Cardiac septum (tissue), 1 donor: ENCODE measurements at regions not wholly inside any gene's neighbourhood (a gene's known extent, or its start where the extent isn't known, plus 50 kb on each side); places are given as distances from the start of the nearest gene placed in this dataset.
A peak's percentile ranks its signal among the peaks of the same experiment; 100 is the strongest.

Experiments used
- DNase-seq: peaks from one replicate; pipeline ENCODE4 v3.0.0-alpha.2; 2020; ENCODE audit warnings: low spot score
- intact Hi-C: fragments of 100-400 bp; cut with DNase I; formaldehyde crosslinking; loops from one replicate; pipeline ENCODE4 v1.14.0; 2022
- donor health status: DM: no; HTN: no; CAD: no.

DNA sequence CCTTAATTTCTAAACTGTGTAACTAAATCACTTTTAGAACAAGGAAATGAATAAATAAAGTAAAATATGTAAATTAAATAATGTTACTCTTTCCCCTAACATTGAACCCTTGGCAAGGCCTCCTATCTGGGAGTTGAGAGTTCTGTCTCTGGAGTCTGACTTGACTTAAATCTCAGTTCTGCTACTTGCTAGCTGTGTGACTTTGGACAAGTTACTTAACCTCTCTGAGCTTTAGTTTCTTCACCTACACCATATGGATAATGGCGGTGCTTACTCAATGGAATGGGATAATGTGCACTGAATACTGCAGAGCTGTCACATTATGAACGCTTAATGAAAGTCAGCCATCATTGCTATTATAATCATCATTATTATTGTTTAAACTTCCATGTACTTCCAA is 92.1 kb upstream of the SOD3 start:
- DNase-seq, result no peak
- intact Hi-C loops, result no loop called here

- no peak for DNase-seq
- intact Hi-C loops, result no loop called here
Observed at GRCh38 chr4:24704149-24704548, 91.2 kb upstream of the SOD3 start.

- intact Hi-C loops, result no loop called here
- DNase-seq, result no peak
Observed at GRCh38 chr4:24705016-24705753, 90.2 kb upstream of the SOD3 start.

DNA sequence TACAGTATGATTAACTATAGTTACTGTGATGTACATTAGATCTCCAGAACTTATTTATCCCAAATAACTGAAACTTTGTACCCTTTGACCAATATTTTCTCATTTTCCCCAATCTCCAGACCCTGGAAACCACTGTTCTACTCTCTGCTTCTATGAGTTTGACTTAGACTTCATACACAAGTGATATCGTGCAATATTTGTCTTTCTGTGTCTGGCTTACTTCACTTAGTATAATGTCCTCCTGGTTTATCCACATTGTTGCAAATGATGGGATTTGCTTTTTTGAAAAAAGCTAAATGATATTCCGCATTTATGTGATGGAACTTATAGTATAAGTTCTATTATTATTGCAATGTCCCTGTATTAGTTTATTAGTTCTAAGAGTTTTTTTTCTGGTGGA is 81.8 kb upstream of the SOD3 start:
- intact Hi-C loops, result no loop called here
- no peak for DNase-seq

GRCh38 chr4:24719615-24720014 is 75.8 kb upstream of the SOD3 start:
- no peak for DNase-seq
- intact Hi-C loops, result no loop called here

DNA sequence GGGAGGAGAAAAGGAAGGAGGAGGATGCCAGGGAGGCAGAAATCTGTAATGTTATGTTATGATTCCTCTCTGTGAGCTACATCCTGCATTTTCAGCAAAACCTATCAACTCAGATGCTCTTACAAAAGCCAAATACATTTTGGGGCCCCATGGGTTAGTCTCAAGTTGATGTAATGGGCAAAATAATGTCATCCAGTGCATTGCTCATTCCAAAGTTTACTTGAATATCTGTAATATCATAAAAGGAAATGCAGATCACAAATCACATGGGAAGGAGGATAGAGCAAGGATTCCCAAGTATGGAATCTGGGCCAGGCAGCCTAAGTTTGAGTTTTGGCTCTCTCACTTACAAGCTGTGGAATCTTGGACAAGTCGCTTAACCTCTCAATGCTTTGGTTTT is 74.9 kb upstream of the SOD3 start:
- intact Hi-C loops, result no loop called here

GRCh38 chr4:24720979-24721378 is 74.4 kb upstream of the SOD3 start:
- intact Hi-C loops, result no loop called here
- no peak for DNase-seq

More for the DNA sequence above, 74.9 kb upstream of the SOD3 start:
- no peak for DNase-seq

- intact Hi-C loops, result no loop called here
- DNase-seq, result no peak
Observed at GRCh38 chr4:24722026-24722568, 73.3 kb upstream of the SOD3 start.

DNA sequence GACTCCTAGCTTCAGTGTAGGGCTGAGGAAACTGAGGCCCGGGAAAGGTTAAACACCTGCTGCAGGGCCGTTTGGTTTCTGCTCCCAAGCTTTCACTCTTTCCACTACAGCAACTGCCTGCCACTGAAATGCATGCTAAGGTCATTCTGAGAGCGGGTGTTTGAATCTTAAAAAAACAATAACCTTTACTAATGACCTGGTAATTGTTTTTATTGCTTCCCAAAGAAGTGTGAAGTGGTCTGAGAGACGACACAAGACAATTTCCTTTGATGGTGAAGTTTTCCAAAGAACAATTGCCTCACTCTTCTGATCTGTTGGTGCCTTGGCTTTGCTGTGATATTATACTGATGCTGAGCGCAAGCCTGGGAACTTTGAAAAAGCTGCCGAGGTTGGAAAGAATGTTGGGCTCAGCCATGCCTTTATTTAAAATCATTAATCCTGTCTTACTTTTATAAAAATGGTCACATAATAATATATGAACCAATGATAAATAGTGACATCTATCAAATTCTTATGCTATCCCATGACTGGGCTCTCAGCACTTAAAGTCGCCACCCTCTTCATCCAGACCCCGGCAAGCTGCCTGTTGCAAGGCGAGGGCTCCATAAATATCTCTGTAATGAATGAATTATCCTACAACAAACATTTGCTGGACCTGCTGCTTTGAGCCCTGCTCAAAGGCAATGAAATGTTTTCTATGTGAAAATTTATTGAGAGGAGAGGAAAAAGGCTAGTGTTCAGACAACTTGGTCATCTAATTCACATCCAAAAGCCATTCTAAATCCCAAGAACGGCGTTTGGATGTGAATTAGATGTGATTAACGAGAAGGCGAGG is 67.8 kb upstream of the SOD3 start:
- intact Hi-C loops, result no loop called here
- DNase-seq, result no peak

- intact Hi-C loops, result no loop called here
- DNase-seq, result no peak
Observed at GRCh38 chr4:24729119-24729730, 66.1 kb upstream of the SOD3 start.

DNA sequence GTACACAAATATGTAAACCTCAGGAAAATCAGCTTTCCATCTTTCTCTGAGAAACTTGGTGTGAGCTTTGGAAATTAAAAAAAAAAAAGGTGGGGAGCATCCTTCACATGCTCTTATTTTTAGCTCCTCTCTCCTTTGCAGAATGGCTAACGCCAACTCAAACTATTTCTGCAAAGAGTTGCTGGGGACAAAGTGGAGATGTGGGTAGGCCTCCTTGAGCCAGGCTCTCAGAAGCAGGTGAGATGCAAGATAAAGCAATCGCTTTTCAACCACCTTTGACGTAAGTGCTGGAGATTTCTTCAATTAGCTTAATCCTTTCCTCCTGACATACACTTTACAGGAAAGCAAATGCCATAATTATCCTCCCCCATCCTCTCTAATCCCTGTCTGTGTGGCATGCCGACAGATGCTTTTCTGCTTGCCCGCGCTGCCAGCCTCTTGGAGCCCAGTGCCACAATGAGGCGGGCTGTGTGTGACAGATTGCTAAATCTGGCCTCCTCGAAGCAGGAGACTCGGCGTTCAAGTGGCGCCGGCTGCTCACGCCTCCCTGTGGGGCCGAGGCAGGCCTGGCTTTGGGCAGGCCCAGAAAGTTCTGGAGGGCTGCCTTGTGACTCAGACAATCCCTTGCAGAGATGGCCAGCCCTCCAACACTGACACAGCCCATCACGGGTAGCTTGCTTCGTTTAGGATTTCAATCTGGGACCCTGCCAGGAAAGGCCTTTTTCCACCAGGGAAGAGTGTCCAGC is 64.9 kb upstream of the SOD3 start:
- intact Hi-C loops, result no loop called here
- peak; percentile 86 for DNase-seq

GRCh38 chr4:24731448-24731847 is 63.9 kb upstream of the SOD3 start:
- intact Hi-C loops, result no loop called here
- no peak for DNase-seq

- intact Hi-C loops, result no loop called here
- no peak for DNase-seq
Observed at GRCh38 chr4:24734511-24734910, 60.9 kb upstream of the SOD3 start.

DNA sequence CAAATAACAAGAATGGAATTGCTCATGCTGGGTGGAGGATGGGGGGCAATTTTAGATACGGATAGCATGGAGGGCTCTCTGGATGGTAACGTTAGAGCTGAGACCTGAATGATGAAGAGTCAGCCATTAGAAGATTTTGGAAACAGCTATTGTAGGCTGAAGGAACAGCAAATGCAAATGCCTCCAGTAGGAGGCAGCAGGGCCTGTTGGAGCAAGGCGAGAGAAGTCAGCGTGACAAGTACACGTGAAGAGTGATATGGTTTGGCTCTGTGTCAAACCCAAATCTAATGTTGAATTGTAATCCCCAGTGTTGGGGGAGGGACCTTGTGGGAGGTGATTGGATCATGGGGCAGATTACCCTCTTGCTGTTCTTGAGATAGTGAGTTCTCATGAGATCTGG is 59.3 kb upstream of the SOD3 start:
- DNase-seq, result no peak

DNA sequence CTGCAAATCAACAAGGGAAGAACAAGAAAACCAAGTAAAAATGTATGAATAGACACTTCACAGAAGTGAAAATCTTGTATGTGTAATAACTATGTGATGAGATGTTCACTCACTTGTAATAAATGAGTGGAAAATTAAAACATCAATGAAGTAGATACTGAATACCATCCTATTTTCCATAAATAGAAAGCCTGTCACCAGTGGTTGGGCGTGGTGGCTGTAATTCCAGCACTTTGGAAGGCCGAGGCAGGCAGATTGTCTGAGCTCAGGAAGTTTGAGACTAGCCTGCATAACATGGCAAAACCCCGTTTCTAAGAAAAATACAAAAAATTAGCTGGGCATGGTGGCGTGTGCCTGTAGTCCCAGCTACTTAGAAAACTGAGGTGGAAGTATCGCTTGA is 53.5 kb upstream of the SOD3 start:
- intact Hi-C loops, result no loop called here

More for the DNA sequence above, 59.3 kb upstream of the SOD3 start:
- intact Hi-C loops, result loop anchor here (5.0 kb wide), 1 partner anchor 56 kb away; no protein-coding TSS in a partner anchor

DNA sequence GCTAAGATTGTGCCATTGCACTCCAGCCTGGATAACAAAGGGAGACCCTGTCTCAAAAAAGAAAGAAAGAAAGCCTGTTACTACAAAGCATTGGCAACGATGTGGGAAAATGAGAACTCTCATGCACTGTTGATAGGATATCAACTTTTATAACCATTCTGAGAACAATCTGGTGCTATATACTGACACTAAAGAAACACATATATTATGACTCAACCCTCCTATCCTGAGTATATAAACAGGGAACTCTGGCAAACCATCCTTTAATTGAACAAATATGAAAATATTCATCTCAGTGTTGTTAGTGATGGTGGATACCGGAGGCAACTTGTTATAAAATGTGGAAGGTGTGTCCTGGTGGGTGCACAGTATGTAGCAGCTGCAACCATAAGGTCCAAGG is 53.0 kb upstream of the SOD3 start:
- no peak for DNase-seq
- intact Hi-C loops, result no loop called here

More for the DNA sequence above, 53.5 kb upstream of the SOD3 start:
- DNase-seq, result no peak

DNA sequence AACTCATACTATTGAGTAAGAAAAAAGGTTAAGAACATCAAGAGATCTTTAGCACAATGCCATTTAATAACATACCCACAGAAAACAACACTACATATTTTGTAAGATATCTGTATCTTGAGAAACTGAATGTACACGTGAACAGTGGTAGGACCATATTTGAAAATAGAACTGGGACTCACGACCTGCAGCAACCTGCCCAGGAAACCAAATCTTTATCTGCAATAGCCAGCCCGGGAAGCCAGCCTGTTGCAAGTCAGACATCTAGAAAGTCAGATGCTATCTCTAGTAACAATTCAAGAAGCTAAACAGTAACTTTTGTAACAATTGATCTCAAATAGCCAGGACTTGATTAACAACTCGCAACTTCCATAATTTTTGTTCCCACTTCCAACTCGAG is 52.6 kb upstream of the SOD3 start:
- DNase-seq, result no peak
- intact Hi-C loops, result no loop called here

- no peak for DNase-seq
- intact Hi-C loops, result no loop called here
Observed at GRCh38 chr4:24743206-24743605, 52.2 kb upstream of the SOD3 start.

DNA sequence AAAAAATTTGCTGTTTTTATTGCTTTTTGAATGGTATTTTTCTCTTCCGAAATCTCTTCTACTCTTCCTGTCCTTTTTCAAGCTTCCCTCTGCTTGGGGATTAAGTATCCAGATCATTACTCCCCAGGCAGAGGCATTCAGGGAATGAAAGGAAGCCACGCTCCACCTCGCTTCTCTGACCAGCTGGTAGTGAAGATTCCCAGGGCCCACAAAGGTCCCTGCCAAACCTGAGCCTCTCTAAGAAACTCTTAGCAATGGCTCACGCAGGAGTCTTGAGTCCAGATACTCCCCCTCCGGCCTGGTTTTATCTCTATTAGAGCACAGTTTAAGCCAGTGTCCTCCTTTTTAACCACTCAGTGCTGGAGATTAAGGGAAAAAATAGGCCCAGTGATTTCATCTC is 51.4 kb upstream of the SOD3 start:
- no peak for DNase-seq
- intact Hi-C loops, result no loop called here
